GM21423 (cell line): ENCODE measurements at regions not wholly inside any gene's neighbourhood (a gene's known extent, or its start where the extent isn't known, plus 50 kb on each side); places are given as distances from the start of the nearest gene placed in this dataset.
"Not testable (repeated sequence)": the region's sequence is repeated elsewhere in the genome, so short reads cannot be mapped to it uniquely, and the experiment has no call there.

Source experiments
- ATAC-seq: cut with Tn5 transposase; IDR thresholded peaks from one replicate; pipeline ENCODE4 v1.9.1; 2021; ENCODE audit warnings: mild to moderate bottlenecking, moderate library complexity; ENCODE audit not compliant: unreplicated experiment

DNA sequence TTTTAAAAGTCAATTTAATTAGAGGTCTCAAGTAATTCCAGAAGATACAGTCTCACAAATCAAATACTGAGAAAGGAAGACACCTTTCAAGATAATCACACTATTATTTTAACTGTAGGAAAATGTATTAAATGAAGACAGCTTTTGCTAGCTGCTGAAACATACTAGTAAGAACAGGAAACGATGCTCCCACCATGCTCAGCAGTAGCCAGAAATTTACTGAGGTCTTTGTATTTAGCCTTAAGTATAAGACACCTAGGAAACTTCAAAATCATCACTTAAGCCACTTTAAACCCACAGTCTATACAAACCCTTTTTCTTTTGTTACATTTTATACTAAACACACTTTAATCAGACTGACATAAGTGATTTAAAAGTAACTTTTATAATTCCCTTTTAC, 72.7 kb upstream of the NPIPB12 start:
- not testable (repeated sequence) for ATAC-seq

DNA sequence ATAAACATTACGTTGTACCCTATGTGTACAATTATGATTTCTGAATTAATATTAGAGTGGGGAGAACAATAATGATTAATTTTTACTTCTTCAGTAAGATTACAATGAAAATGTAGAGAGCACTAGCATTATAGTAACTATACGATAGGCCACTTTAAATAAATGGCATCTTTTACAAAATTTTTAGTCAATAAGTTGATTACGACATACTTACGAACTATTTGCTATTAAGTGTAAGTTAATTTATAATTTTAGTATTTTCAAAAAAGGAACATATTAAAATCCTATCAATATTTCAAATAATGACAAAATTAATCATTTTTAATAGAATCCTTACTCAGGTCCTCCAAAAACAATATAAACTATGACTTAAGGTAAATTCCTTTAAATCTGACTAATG, 75.6 kb upstream of the NPIPB12 start:
- not testable (repeated sequence) for ATAC-seq

GRCh38 chr16:29591919-29592318, 71.1 kb upstream of the SPN start:
- ATAC-seq, result not testable (repeated sequence)

DNA sequence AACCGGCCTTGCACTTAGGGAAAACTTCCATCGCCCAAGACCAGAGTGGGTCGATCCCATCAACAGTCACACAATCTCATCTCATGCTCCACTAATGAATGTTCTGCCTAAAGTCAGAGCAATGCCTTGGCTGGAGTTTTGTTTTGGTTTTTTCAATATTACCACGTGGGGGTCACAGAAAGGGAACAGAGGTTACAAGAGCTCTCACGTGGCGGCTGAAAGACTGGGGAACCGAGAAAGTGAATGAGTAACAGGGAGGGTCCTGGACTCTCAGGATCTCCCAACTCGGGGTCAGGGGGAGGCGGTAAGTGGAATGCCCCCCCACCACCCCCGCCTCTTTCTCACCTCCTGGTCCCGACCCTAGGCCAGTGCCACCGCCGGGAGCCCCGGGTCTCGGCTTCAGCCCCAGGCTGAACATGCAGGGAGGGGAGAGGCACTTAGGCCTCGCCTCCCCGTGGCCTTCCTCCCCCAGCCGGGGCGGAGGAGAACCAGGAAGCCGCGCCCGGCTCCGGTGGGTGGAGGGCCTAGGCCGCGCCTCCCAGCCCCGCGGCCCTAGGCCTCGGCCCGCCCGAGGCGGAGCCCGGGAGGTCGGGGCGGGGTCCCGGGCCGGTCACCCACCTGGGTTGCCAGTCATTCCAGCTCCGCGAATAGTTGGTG, 68.7 kb upstream of the SPN start:
- peak; percentile 37 for ATAC-seq

DNA sequence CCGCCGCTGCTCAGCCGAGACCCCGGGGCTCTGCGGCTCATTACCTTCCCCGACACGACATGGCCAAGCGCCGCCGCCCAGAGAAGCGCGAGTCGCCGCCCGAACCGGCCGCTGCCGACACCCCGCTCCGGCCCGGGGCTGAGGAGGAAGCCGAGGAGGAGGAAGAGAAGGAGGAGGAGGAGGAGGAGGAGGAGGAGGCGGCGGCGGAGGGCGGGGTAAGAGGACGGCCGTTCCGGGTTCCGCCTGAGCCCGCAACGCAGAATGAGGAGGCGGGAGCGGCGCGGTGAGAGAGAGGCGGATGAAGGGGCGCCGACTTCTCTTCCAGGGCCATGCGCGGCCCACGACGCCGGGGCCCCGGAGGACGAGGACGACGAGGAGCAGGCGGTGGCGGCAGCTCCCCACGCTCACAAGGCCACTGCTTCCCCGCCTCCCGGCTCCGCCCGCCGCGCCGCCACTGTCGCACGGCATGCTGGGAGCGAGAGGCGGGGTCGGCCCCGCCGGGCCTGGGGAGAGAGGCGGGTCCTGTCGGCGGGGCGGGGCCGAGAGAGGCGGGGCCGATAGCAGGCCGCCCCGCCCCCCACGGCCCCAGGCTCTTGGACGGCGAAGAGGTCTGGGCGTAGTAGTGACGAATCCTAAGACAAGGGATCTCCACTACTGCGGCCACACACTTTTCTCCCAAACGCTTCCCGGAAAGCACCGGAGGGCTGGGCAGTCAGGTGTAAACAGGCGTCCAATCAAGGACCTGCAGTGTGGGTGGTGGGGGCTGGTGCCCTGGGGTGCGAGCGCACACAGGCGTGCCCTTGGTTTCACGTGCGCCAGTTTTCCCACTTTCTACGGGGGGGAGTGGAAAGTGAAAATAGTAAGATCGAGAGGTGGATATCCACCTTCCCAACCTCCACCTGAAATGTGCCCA, 67.9 kb upstream of the SPN start:
- ATAC-seq, result peak; percentile 69

DNA sequence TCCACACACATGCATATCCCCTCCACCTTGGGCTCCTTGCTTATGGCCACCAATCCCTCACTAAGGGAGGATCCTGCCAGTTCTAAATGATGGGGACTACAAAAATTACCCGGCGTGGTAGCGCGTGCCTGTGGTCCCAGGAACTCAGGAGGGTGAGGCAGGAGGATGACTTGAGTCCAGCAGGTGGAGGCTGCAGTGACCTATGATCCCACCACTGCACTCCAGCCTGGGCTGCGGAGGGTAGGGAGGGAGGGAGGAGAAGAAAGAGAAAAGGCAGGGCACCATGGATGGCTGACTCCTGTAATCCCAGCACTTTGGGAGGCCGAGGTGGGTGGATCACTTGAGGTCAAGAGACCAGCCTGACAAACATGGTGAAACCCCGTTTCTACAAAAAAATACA, 66.0 kb upstream of the SPN start:
- not testable (repeated sequence) for ATAC-seq

DNA sequence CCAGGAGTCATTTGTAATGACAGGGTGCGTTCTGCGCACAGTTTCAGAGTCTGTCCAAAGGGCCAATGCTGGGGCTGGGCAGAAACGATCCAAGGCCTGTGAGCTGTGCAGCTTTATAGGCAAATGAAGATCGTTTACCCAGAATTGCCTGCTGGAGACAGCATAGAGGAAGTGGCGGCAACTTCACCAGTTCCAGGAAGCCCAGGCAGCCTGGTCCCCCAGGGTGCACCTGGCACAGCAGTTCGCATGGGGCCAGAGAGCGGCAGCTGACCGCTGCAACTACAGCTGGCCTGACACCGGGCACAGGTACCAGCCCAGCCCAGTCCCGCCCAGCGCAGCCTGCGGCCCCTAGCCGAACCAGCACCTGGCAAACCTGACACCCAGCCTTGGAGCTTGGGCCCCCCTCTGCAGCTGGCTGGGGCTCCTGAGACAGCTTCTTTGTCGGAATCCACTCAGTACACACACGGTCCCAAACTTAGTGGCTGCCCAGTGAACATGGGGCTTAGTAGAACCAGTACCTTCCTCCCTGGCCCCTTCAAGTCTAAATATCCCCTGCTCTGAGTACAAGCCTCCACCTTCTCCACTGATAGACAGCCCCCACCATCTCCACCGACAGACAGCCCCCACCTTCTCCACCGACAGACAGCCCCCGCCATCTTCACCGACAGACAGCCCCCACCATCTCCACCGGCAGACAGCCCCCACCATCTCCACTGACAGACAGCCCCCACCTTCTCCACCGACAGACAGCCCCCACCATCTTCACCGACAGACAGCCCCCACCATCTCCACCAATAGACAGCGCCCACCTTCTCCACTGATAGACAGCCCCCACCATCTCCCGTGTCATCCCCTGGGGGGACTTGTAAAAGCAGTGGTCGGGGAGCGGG, 62.7 kb upstream of the SPN start:
- peak; percentile 35 for ATAC-seq

DNA sequence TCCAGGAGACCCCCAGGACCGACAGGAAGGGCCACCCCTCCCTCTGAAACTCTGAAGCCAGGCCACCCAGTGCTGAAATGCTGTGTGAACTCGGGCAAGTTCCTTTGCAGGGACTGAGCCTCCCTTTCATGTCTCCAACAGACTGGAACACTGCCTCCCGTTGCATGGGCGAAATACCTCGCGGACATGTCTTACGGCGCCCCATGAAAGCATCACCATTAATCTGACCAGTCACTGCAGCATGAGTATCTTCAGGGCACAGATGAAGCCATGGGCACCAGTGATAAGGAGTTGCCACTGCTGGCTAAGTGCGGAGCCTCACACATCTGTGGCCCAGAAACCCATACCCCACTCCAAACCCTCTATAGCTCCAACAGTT, 60.8 kb upstream of the SPN start:
- not testable (repeated sequence) for ATAC-seq

- ATAC-seq, result not testable (repeated sequence)
Measured at GRCh38 chr16:29602683-29603088, 60.4 kb upstream of the SPN start.

DNA sequence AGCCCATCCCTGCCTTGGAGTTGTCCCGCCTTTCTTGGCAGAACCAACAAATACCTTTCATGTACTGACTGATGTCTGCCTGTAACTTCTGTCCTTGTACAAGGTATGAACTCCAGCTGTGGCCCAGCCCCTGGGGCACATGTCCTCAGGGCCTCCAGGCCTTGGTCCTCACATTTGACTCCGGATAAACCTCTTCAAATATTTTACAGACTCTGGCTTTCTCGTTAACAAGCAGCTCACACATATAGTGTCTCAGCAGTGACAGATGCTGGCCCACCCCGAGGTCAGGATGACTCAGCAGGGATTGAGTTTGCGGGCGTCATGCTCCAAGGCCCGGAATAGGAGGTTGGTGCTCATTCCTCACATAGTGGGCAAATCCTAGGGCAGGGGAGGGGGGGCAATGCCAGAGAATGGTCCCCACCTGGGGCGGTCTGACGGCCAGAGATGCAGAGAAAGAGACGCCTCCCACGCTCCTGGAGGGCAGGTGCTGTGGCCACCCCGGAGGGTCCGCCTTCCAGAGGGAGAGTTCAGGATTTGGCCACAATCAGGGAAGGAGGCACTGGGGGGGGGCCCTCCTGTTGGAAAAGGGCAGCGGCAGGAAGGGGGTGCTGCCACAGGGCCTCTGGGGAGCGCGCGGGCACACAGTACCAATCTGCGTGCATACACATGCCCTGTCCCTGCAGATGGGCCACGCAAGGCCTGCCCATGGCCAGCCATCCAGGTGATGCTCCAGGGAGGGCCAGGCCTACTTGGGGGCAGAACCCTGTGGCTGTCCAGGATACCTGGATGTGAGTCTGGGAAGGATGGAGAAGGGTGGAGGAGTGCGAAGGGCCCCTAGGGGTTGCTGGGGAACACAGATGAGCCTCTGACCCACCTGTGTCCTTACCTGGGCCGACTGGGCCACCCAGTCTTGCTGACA, 58.2 kb upstream of the SPN start:
- not testable (repeated sequence) for ATAC-seq

DNA sequence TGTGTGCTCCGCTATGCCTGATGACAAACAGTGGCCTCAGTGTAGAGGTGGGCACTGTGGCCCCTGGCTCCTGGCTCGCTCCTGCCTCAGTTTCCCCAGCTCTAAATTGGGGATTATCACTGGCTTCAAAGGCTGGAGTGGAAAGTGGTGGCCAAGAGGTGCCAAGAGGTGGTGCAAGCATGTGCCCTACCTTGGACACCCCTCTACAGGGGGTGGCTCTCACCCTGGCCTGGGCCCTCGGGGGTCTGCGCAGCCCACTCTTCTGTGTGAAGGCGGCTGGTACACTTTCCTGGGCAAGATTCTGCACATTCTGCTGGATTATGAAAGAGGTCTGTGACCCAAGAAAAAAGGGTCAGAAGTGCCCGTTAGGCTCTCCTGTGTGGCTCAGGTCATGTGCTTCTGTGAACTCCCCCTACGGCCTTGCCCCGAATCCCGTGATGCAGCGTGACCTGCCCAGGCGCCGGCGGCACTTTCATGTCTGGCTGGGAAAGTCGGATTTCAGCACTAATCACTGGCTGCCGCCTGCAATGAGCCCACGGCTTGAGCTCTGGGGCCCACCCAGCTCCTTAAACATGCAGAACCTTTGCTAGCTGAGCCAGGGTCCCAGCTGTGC, 57.3 kb upstream of the SPN start:
- ATAC-seq, result not testable (repeated sequence)

DNA sequence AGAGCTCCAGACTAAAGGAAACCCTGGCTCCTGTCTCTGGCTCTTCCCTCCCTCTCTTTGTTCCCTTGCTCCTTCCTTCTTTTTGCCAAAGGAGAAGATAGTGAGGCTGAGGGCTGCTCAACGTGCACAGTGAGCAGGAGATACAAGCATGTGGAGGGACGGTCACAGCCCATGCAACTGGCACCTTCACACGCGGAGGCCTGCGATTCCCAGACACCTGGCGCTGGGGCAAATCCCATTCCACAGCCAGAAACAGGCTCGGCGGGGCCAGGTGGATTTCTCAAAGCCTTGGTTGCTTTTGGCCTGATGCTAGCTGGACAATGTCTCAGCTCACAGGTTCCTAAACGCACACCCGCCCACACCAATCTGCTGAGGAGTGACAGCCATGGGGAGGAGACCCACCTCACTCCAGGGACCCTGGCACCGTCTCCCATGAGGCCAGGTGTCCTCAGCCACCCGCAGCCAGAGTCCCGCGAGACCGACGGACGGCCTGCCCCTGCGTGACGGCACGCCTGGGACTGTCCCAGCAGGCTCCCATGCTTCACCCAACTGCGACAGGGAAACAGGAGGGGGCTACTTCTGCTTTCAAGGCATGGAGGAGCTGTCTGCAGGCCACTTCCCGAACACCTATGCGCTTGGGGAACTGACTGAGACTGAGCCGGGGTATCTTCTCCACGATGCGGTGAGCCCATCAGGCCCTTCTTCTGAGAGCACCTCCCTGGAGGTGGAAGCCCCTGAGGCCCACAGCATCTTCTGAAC, 56.2 kb upstream of the SPN start:
- ATAC-seq, result peak; percentile 33

DNA sequence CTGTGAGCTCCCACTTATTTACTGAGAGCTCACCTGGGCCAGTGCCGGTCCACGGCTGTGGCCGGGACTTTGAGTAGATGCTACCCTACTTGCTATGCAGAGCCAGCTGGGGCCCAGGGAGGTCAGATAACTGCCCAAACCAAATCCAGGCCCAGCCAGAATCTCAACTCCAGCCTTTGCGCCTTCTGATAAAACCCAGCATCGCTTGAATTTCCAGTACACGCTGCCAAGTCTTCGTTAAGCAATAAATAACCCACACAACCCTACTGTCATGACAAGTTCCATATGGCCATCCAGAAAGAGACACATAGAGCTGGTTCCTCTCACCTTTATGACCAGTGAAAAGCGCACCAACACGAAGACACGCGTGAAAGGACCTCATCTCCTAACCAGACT, 55.6 kb upstream of the SPN start:
- ATAC-seq, result not testable (repeated sequence)

DNA sequence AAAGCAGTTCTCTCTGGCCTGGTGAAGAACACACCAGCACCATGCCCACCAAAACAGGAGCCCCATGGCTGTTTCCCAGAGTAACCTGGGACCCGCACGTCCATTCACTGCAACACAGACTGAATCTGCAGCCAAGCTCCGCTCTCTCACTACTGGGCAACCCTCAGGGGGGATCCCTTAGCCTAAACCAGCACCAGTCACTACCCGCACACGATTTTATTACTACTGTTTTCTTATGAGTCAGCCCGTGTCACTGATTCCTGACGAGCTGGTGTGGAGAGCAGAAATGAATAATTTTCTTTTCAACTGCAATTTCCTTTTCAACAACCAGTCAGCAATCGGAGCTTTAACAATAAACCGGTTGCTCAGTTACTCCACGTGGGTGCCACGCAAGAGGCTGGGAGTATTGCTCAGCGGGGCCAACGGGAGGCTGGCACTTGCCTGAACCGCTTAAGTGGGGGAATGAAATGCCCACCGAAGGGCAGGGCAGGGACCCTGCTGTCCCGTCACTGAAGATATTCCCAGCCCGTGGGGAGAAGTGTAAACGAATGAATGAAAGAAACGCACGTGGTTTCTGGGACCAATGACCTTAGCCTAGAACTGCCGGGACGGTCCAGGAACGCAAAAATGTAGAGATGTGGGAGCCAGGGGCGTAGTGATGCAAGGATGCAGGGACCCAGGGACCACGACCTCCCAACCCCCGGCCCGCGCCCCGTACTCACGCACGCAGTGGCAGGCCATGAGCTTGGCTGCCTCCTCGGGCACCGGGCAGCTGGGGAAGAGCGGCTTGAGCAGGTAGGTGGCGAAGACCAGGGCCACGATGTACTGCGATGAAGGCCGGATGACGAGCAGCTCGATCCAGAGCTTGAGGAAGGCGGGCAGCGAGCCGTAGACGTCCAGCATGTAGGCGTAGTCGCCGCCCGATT, 50.4 kb upstream of the SPN start:
- ATAC-seq, result peak; percentile 37
